Stimulated activated CD8-positive, alpha-beta memory T cell treated with anti-CD3 and anti-CD28 coated beads, Interleukin-7, amount 100 ng/mL, for 4 hours (primary cell): ENCODE measurements at regions not wholly inside any gene's neighbourhood (a gene's known extent, or its start where the extent isn't known, plus 50 kb on each side); places are given as distances from the start of the nearest gene placed in this dataset.
"Not testable (repeated sequence)": the region's sequence is repeated elsewhere in the genome, so short reads cannot be mapped to it uniquely, and the experiment has no call there.

ENCODE experiments used
- DNase-seq, 2 donors: peaks; one replicate each; pipeline ENCODE4 v3.0.0-alpha.2; 2020; ENCODE audit warnings: low read depth in 2 of 2

DNA sequence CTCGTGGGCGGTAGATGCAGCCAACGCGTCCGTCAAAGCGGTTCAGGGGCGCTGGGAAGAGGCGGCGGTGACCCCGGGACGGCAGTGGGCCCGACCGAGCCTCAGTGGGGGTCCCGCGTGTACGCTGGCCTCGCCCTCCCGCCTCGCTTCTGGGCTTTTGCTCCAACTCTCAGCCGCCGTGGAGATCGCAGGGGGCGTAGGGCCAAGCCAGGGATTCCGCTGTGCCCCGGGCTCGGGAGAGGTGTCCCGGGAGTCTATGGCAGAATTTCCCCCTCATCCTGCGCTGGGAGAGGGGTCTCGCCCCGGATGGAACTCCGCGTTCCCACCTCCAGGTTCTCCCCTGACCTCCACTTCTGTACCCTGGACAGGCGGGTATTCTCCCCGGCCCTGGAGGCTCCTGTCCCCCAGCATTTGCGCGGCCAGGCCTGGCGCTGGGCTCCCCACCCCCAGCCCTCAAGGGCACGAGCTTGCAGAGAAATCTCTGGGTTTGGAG lies 131.9 kb downstream of the MRPL36 start:
- DNase-seq: no peak

DNA sequence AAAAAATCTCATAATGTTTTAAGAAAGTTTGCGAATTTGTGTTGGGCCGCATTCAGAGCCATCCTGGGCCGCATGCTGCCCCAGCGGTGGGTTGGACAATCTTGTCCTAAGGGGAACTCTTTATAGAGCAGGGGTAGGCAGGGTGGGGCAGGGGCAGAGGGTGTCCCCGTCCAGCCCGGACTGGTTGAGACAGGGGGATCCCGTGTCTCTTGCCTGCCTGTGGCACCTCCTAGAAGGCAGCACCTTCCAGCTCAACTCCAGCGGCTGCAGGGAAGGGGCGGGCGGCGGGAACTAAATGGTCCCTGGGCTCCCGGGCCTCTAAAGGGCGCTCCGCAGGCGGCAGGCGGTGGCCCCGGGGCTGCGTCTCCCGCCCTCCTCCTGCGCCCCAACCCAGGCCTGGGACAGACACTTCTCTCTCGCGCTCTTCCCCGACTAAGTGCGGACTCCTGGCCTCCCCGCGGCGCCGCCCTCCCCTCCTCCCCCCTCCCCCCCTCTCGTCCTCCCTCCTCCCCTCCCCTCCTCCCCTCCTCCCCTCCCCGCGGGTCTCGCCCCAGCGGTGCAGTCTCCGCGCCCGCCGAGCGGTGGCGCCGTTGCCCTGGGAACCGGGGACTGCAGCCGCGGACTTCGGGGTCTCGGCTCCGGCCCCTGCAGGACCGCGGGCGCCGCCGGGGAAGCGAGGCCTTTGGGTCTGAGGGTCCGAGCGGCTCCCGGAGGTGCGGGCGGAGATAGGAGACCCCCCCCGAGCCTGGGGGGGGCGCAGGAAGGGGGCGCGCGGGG lies 132.6 kb downstream of the MRPL36 start:
- DNase-seq: peak in 1 of 2 donors; percentile 17

DNA sequence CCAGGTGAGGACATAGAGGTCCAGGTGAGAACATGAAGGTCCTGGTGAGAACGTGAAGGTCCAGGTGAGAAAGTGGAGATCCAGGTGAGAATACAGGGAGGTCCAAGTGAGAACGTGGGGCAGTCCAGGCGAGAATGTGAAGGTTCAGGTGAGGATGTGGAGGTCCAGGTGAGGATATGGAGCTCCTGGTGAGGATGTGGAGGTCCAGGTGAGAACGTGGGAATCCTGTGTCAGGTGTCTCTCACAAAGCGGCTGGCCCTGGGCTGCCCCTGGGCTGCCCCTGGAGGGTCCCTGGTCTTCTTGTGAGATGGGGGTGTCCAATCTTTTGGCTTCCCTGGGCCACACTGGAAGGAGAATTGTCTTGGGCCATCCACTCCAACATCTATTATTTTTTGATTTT lies 133.4 kb downstream of the MRPL36 start:
- DNase-seq: no peak

DNA sequence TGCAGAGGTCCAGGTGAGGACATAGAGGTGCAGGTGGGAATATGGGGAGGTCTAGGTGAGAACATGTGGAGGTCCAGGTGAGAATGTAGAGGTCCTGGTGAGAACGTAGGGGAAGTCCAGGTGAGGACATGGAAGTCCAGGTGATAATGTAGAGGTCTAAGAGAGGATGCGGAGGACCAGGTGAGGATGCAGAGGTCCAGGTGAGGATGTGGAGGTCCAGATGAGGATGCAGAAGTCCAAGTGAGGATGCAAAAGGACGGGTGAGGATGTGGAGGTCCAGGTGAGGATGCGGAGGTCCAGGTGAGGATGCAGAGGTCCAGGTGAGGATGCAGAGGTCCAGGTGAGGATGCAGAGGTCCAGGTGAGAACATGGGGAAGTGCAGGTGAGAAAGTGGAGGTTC lies 133.8 kb downstream of the MRPL36 start:
- DNase-seq: no peak

DNA sequence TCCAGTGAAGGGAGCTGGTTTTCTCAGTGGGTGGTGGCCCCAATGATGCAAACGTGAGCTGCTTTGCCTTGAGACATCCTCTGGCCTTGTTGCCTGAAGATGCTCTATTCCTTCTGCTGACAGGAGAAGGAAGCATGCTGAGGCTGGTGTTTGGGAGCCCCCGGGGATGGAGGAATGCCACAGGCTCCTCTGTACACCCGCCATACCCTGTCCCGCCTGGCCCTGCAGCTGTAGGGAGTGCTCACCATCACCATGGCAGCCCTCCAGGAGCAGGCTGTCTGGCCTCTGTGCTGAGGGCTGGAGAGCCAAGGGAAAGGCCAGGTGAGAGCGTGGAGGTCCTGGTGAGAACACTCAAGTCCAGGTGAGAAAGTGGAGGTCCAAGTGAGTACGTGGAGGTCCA lies 134.4 kb downstream of the MRPL36 start:
- no peak for DNase-seq

DNA sequence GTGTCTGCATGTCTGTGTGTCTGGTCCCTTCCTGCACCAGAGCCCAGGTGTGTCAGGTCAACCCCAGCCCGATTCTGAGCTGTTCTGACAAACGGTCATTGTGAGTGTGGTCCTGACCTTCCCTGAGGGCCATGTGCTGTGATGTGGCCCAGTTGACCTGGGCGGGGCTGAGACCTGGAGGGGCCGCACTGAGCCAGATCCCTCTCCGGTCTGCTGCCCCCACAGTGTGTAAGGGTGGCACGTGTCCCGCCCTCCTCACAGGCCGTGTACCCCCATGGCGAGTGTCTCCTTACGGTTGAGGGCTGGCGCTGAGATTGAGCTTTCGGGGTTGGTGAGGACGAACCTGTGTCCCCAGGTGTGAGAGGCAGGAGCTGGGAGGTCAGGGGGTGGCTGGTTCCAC lies 136.5 kb downstream of the MRPL36 start:
- DNase-seq: no peak

DNA sequence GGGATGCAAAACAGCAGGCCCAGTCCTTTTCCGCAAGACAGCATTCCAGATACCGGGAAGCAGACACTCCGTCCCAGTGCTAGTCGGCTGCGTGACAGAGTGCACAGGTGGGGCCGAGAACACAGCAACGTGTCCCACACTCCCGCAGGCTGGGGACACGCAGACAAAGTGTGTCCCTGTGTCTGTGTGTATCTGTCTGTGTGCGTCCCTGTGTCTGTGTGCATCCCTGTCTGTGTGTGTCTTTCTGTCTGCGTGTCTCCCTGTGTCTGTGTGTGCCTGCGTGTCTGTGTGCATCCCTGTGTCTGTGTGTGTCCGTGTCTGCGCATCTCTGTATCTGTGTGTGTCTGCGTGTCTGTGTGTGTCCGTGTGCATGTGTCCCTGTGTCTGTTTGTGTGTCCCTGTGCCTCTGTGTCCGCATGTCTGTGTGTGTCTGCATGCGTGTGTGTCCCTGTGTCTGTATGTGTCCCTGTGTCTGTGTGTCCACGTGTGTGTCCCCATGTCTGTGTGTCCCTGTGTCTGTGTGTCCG lies 137.0 kb downstream of the MRPL36 start:
- no peak for DNase-seq

DNA sequence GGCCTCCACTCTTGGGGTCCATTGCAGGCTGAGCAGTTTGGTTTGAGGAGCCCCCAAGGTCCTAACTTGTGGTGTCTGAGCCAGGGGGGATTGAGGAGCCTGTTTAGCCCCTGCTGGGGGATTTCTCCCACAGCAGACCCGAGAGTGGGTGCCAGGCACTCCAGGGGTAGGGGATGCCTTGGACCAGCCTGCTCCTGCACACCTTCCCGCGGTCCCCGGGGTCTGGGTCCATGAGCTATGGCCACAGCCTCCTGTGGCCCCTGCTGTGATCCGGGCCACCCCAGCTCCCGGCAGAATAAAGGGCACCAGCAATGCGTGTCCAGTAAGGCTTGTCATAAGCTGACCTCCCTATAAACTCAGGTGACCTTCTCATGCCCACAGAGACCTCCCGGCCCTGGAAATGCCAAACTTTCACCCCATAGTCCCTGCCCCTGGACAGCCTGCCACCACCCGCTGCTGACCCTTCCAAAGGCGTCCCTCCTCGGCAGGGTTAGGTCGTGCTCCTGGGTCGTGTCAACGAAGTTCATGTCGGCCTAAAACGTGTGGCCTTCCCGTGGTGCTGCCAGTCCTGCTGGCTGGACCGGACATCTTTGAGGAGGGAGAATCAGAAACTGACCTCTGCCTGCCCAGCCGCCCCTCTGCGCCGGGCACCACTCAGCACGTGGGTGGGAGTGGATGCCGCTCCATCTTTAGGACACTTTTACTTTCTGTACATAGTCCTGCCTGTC lies 137.6 kb downstream of the MRPL36 start:
- DNase-seq: no peak

DNA sequence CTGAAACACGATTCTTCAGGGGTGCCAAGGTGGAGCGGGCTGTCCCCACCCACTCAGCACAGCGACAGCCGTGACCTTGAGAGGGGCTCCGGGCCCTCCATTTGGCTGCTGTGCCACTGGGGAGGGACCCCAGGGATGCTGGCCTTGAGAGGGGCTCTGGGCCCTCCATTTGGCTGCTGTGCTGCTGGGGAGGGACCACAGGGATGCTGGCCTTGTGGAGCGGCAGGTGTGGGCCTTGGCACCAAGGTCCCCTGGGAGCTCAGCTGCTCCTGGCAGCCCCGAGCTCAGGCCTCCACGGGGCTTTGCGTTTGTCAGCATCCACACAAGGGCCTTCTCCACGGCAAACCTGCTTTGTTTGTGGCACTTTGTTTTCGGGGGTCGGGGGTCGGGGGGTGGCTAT lies 137.6 kb upstream of the LPCAT1 start:
- DNase-seq: no peak

DNA sequence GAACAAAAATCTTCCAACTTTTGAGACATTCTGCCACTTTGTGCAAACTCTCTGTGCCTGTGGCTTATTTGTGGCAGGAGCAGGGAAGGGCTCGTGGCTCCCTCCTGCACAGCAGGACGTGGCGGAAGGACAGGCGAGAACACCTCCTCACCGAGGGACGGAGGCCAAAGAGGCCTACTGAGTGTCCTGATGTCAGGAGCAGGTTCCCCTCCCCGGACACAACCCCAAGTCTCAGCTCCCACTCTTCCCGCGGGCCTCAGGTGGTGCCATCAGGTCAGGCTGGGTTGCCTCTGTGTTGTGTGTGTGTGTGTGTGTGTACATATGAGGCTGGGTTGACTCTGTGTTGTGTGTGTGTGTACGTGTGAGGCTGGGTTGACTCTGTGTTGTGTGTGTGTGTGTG lies 136.8 kb upstream of the LPCAT1 start:
- no peak for DNase-seq

DNA sequence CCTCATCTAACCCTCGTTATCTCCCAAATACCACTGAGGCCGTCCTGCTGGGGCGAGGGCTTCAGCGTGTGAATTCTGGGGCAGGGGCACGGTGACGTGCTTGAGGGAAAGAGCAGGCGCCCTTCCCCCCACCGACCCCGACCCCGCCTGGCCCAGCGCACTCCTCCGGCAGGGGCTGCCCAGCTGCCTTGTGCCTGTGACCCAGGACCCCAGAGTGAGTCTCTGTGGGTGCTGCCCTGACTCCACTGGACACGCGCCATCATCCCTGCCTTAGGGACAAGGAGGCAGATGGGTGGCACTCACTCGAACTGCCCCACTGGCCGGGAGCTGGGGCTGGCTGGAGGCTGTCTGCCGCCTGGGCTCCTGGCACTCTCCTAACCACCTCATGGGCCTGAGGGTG lies 136.2 kb upstream of the LPCAT1 start:
- no peak for DNase-seq

DNA sequence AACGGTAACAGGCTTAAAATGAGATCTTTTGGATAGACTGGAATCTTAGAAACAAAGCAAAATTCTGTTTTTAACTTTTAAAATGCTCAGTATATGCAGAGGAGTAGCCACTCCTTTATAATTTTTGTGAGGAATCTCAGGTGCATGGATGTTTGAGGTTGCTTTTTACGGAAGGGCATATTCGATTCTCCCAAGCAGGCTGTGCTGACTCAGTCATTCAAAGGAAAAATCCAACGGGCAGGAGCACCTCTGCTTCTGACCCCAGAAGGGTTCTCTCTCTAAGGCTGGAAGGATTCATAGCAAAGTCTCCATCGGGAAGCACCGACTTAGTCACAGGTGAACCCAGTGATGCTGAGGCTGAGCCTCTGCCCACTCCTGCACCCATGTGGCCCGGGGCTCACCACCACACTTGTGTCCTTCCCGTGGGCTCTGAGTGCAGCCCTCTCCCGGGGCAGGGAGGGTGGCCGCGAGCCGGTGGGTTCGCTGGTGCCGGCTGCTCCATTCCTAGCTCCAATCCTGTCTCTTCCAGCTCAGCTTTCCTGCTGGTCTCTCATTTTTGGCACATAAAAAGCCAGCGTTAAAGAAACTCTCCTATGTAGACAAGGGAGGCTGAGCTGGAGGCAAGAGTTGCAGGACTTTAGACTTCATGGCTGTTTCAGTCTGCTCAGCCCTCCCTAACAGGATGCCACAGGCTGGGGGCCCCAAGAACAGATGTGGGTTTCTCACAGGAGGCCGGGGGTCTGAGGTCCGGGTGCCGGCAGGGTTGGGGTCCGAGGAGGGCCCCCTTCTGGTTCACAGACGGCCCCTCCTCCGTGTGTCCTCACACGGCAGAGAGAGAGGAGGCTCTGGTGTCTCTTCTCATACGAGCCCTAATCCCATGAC lies 135.6 kb upstream of the LPCAT1 start:
- no peak for DNase-seq

DNA sequence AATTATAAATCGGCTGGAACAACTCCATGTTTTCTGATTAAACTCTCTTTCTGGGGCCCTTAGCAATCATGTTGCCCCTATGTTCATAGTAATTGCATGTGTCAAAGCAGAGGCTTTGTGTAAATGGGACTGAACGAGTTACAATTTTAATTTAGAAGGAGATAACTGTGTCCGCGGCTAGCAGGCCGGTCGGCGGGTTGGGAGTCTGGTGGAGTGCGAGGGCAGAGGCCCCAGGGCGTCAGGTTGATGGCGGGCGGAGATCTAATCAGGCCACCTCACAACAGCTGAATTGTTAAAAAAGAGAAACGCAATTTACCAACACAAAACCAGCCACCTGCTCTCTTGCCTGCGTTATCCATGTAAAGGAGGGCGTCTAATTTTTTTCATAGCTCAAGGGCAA lies 134.9 kb upstream of the LPCAT1 start:
- DNase-seq: no peak

DNA sequence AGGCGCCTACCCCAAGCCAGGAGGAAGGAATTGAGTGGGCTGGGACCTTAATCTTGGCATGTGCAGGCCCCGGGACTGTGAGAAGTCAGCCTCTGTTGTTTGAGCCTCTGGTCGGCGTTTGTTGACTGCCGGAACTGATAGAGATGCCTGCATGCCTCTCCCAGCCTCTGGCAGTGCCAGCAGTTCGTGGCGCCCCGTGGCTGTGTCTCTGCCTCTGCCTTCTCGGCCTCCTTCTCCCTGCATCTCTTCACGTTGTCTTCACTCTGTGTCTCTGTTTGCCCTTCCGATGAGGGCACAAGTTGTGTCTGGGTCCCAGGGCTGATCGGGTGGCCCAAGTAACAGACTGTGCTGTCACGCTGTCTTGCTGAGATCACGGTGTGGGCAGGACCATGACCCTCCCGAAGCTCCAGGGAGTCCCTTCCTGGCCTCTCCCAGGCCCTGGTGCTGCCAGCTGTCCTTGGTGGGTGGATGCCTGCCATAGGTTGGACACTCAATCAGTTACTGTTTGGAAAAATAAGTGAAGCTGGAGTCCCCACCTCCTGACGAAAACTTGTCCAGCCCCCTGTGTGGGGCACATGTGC lies 133.5 kb upstream of the LPCAT1 start:
- no peak for DNase-seq

DNA sequence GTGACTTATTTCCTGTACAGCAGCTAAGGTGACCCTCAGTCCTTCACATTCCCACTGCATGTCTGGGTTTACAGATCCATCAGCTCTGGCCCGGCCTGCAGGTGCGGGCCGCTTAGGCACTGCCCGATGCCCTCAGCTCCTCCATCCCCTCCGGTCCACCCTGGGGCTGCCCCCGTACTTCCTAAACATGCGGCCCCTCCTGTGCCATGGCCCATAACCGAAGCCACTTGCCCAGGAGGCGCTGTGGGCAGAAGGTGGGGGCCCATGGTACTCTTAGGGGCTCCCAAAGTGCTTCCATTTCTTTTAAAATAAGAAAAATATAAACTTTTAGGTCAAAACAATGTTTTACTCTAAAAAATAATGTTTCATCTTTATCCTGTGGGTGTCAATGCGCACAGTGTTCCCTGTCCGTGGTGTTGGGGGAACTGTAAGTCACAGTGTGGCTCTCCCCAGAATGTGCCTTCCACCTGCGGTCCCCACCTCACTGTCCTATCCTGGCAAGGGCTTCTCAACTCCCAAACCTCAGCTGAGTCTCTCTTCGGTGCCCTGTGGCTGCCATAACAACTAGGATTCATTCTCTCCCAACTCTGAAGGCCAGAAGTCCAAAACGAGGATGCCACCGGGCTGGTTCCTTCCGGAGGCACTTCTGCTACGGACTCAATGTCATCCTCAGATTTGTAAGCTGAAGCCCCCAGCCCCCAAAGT lies 132.7 kb upstream of the LPCAT1 start:
- DNase-seq: no peak

DNA sequence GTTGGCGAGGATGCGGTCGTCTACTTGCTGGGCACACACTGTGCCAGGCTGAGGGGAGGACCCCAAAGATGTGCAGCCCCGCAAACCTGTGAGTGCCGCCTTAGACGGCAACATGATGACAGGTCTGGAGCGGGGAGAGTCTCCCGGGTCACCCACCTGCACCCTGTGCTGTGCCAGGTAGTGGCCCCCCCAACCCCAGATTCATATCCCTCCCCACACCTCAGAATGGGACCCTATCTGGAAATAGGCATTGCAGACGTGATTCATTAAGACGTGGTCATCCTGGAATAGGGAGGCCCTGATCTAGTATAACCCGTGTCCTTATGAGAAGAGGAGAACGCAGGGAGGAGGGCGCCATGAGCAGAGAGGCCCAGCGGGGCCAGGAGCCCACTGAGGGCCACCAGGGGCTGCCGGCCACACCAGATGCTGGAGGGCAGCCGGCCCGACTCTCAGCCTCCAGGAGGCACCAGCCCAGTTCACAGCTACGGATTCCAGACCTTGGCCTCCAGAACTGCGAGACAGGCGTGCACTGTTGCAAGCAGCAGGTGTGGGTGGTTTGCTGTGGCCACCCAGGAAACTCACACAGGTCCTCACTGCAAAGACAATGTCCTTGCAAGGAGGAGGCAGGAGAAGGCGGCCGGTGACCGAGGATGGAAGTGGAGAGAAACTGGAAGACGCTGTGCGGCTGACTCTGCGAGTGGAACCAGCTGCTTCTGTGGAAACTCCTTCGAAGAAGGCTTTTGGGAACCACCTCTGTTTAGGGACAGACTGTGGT lies 131.9 kb upstream of the LPCAT1 start:
- no peak for DNase-seq

DNA sequence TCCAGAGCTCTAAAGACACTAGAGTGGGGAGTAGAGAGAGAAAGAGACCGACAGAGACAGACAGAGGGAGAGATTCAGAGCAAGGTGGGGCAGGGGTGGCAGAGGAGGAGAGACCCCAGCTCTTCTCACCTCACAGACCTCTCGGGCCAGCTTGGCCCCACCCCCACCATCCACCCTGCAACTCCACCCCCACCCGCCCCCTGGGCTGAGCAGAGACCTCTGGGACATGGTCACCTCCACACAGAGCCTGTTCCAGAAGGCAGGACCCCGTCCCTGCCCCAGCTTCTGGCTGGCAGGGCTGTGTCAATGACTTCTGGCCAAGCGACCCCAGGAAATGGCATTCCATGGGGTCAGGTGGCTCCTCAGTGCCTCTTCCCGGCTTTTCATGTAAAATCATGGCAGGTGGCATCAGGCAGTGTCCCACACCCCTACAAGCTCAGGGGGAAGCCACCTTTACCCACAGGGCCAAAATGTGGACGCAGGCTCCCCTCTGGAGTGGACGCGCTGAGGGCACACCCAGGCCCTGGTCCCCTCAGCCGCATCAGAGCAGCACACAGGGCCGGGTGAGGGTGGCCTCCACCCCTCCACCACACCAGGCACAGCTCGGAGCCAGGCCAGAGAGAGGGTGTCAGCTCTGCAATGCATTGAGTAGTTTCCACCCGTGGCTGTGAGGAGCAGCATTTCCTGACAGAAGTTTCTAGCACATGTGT lies 131.2 kb upstream of the LPCAT1 start:
- DNase-seq: no peak

DNA sequence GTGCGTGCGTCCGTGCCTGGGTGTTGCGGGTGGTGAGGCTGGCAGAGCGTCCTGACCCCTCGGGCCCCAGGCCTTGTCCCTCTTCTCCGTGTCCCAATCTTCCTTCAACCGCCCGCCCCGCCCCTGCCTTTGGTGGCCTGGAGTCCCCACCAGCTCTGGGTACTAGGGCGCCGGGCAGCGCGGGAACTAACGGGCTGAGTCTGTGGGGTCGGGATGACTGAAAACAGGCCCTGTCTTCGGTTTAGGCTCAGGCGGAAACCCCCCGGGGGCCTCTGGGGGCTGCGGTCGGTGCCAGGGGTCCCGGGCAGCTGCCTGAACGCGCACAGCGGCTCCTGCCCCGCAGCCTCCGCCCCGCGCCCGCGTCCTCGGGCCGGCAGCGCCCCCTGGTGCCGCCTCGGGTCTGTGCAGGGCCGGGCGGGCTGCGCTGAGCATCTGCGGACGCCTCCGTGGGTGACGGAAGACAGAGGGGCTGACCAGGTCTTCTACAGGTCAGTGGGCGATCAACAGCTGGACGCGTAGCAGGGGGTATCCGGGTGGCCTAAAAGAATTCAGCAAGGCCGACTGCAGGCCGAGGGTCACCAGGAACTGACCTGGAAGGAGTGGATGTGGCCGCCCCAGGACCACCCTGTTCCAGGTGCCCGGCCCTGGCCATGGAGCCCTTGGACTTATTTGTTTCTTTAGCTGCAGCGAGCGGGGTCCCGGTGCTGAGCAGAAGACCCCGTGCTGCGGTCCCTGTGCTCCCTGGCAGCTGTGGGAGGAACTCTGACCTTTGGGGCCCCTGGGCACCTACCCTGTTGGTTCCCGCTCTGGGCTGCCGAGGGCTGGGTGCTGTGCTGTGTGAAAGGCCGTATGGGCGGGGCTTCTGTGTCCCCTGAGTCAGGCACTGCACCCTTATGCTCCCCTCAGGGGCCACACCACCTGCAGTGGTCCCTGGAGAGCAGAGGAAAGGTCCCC lies 130.2 kb upstream of the LPCAT1 start:
- DNase-seq: not testable (repeated sequence)
